H1 (cell line): ENCODE measurements at regions not wholly inside any gene's neighbourhood (a gene's known extent, or its start where the extent isn't known, plus 50 kb on each side); places are given as distances from the start of the nearest gene placed in this dataset.

Source experiments
- CBX8 ChIP-seq: fragments of 300-800, 300-1000 bp; sonication (generic); IDR thresholded peaks from 2 replicates; pipeline ENCODE4 v1.7.1; 2016; ENCODE audit warnings: low read depth, low read length, borderline replicate concordance
- TF ChIP-seq, protein P1 (sequence below): fragments of 300-600 bp; sonication (generic); IDR thresholded peaks from 2 replicates; pipeline ENCODE4 v1.7.1; 2012; ENCODE audit warnings: low read length, moderate library complexity, mild to moderate bottlenecking, inconsistent platforms; ENCODE audit not compliant: insufficient replicate concordance

DNA sequence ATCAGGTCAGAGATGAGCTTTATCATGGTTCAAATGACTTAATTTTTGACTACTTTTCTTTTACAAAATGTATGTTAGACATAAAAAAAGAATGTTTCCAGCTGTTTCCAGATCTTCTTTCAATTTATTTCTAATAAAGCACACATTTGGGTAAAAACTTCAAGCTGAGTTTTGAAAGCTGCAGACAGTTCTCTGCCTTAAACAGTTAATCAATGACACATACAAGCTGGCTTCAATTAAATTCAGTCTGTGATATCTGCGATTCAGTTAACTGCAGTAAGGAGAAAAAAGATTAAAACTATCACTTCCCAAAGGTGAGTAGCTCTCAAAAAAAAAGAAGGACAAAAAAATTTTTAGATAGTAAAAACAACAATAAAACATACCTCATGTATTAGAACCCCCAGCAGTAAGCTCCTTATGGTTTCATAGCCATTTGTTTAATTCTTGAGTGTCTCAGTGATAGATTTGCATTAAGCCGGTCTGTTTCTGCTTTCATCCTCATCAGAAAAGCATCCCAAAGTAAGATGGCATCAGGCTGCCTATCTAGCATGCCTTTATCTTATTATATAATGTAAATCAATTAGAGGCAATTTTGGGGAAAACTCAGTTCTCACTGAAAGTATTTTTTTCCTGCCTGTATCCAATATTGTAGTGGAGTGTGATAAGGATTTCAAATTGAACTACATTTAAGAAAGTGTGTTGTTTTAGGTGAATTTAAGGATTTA lies 81.8 kb upstream of the STARD13 start (continued):
- TF ChIP-seq CBX8 = no peak
- TF ChIP-seq, protein P1, sequence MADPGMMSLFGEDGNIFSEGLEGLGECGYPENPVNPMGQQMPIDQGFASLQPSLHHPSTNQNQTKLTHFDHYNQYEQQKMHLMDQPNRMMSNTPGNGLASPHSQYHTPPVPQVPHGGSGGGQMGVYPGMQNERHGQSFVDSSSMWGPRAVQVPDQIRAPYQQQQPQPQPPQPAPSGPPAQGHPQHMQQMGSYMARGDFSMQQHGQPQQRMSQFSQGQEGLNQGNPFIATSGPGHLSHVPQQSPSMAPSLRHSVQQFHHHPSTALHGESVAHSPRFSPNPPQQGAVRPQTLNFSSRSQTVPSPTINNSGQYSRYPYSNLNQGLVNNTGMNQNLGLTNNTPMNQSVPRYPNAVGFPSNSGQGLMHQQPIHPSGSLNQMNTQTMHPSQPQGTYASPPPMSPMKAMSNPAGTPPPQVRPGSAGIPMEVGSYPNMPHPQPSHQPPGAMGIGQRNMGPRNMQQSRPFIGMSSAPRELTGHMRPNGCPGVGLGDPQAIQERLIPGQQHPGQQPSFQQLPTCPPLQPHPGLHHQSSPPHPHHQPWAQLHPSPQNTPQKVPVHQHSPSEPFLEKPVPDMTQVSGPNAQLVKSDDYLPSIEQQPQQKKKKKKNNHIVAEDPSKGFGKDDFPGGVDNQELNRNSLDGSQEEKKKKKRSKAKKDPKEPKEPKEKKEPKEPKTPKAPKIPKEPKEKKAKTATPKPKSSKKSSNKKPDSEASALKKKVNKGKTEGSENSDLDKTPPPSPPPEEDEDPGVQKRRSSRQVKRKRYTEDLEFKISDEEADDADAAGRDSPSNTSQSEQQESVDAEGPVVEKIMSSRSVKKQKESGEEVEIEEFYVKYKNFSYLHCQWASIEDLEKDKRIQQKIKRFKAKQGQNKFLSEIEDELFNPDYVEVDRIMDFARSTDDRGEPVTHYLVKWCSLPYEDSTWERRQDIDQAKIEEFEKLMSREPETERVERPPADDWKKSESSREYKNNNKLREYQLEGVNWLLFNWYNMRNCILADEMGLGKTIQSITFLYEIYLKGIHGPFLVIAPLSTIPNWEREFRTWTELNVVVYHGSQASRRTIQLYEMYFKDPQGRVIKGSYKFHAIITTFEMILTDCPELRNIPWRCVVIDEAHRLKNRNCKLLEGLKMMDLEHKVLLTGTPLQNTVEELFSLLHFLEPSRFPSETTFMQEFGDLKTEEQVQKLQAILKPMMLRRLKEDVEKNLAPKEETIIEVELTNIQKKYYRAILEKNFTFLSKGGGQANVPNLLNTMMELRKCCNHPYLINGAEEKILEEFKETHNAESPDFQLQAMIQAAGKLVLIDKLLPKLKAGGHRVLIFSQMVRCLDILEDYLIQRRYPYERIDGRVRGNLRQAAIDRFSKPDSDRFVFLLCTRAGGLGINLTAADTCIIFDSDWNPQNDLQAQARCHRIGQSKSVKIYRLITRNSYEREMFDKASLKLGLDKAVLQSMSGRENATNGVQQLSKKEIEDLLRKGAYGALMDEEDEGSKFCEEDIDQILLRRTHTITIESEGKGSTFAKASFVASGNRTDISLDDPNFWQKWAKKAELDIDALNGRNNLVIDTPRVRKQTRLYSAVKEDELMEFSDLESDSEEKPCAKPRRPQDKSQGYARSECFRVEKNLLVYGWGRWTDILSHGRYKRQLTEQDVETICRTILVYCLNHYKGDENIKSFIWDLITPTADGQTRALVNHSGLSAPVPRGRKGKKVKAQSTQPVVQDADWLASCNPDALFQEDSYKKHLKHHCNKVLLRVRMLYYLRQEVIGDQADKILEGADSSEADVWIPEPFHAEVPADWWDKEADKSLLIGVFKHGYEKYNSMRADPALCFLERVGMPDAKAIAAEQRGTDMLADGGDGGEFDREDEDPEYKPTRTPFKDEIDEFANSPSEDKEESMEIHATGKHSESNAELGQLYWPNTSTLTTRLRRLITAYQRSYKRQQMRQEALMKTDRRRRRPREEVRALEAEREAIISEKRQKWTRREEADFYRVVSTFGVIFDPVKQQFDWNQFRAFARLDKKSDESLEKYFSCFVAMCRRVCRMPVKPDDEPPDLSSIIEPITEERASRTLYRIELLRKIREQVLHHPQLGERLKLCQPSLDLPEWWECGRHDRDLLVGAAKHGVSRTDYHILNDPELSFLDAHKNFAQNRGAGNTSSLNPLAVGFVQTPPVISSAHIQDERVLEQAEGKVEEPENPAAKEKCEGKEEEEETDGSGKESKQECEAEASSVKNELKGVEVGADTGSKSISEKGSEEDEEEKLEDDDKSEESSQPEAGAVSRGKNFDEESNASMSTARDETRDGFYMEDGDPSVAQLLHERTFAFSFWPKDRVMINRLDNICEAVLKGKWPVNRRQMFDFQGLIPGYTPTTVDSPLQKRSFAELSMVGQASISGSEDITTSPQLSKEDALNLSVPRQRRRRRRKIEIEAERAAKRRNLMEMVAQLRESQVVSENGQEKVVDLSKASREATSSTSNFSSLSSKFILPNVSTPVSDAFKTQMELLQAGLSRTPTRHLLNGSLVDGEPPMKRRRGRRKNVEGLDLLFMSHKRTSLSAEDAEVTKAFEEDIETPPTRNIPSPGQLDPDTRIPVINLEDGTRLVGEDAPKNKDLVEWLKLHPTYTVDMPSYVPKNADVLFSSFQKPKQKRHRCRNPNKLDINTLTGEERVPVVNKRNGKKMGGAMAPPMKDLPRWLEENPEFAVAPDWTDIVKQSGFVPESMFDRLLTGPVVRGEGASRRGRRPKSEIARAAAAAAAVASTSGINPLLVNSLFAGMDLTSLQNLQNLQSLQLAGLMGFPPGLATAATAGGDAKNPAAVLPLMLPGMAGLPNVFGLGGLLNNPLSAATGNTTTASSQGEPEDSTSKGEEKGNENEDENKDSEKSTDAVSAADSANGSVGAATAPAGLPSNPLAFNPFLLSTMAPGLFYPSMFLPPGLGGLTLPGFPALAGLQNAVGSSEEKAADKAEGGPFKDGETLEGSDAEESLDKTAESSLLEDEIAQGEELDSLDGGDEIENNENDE = no peak
